HG02642 (cell line): ENCODE measurements at regions not wholly inside any gene's neighbourhood (a gene's known extent, or its start where the extent isn't known, plus 50 kb on each side); places are given as distances from the start of the nearest gene placed in this dataset.

ENCODE experiments used
- ATAC-seq: cut with Tn5 transposase; IDR thresholded peaks from one replicate; pipeline ENCODE4 v1.9.1; 2021; ENCODE audit warnings: mild to moderate bottlenecking; ENCODE audit not compliant: unreplicated experiment, poor library complexity

DNA sequence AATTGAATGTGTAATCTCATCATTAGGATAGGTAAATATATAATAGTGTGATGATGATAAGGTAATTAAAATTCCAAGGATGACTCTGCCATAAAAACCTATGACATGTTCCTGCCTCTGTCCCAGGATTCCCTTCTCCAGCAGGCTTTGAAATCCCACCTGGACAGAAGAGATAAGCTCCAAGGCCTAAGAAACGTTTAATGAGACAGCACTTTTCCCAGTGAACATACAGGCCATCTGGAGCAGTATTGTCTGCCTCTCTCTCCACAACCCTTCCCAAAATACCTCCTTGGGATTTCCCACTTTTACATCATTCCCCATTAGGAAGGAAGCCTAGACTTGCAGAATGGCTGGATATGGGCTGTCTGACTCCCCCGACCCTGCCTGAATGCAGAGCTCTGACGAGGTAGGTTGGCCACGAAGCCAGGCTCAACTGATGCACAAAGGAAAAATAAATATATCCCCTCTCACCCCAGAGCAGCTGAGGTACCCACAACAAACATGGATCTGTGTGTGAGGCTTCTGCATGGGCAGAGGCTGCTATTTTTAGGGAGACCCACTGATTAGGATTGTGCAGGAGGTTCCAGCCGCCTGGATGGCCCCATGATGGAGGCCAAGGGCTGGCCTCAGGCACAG lies 71.0 kb downstream of the TMPRSS5 start:
- ATAC-seq, result no peak

GRCh38 chr11:113632981-113633380 lies 73.1 kb downstream of the TMPRSS5 start:
- ATAC-seq, result no peak

- ATAC-seq, result no peak
Measured at GRCh38 chr11:113629562-113629961, 76.5 kb downstream of the TMPRSS5 start.

DNA sequence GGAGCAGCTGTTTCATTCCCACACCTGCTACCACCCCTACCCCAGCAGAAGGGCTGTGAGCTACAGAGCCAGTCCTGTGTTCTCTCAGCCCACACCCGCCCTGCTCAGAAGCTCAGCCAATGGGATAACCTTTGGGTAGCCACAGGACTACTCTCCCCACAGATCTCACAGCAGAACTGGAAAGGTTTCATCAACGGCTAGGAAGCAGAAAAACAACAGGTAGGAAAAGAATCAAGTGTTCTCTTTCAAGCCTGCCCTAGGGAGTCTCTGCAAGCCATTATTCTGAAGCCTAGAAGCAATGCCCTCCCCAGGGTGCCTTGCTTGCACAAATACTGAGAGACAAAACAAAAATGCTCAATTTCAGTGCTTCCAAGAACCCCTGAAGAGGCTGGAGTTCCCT lies 77.2 kb downstream of the TMPRSS5 start:
- ATAC-seq, result no peak

DNA sequence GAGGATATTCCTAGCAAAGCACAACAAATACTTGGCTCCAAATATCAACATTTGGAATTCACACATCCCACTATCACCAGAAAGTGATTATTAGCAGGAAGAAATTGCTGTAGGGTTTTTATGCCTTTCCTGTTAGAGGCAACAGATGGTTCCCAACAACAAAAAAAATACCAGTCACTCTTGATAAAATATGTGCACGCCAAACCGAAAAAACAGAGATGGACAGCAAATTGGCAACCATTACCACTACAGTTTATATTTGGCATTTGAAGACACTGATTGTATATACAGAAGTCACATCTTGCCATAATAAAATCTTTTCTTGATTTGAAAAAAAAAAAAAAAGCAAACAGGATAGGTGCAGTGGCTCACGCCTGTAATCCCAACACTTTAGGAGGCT lies 78.2 kb downstream of the TMPRSS5 start:
- ATAC-seq, result no peak

GRCh38 chr11:113627297-113627696 lies 78.8 kb downstream of the TMPRSS5 start:
- no peak for ATAC-seq

GRCh38 chr11:113626736-113627135 lies 79.4 kb downstream of the TMPRSS5 start:
- no peak for ATAC-seq

DNA sequence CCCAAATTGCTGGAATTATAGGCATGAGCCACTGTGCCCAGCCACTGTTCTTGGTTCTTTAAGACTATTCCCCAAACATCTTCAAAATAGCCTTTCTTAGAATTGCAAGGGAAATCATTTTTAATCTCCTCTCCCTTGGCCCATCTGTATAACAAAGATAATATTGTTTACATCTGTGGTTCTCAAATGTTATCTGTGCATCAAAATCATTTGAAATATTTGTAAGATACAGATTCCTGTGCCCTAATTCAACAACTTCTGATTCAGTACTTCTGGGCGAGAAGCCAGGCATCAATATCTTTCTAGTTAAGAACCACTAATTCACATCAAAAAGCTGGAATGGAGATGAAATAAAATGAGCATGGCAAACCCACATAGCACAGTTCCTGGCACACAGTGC lies 83.0 kb downstream of the TMPRSS5 start:
- no peak for ATAC-seq

GRCh38 chr11:113618360-113618759 lies 87.7 kb downstream of the TMPRSS5 start:
- no peak for ATAC-seq

DNA sequence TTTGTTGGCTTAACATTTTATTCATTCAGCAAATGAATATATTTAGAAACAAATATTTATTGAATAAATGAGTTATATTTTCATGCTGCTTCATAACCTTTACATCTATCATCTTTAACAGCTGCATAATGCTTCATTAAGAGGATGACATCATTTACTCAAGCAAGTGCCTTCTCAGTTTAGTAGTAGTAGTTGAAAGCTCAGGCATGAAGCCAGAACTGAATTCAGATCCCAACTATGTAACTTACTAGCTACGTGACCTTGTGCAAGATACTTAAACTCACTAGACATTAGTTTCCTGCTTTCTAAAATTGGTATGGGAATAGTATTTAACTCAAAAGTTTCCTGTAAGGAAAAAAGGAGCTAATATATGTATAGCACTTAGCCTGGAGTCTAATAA lies 90.3 kb downstream of the TMPRSS5 start:
- ATAC-seq, result no peak

DNA sequence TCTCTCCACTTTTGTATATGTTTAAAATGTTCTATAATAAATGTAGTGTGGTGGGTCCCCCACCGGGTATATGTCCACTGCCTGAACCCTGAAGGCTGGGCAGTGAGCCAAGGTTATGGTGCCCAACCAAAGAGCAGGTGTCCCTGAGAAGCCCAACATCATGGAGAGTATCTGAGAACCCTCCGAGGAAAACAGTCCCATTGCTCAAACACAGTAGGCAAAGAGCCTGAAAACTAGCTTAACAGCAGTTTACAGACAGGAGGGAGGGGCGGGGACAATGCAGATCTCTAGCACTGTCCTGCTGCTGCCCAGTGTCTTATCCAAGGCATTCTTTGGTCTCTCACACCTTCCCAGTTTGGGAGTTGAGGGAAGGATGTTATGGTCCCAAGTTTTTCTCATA lies 91.0 kb downstream of the TMPRSS5 start:
- no peak for ATAC-seq

GRCh38 chr11:113614097-113614496 lies 92.0 kb downstream of the TMPRSS5 start:
- no peak for ATAC-seq

GRCh38 chr11:113613619-113614018 lies 92.5 kb downstream of the TMPRSS5 start:
- ATAC-seq, result no peak

DNA sequence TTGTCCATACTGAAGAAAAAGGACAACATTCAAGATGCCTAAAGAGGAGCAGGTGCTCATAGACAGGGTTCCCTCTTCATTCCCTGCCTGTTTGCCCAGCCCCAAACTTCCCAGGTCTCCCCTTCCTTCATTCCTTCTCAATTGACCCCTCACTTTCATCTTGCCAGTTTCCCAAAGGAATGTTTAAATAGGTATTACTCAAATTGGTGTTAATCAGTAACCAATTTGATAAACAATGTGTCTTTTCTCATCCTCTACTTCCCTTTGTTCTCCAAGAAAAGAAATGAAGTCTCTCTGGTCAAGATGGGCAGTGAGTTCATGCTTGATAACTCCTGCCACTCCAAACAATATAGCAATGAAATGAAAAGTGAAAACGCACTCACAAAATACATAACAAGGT lies 101.9 kb downstream of the TMPRSS5 start:
- ATAC-seq, result no peak

DNA sequence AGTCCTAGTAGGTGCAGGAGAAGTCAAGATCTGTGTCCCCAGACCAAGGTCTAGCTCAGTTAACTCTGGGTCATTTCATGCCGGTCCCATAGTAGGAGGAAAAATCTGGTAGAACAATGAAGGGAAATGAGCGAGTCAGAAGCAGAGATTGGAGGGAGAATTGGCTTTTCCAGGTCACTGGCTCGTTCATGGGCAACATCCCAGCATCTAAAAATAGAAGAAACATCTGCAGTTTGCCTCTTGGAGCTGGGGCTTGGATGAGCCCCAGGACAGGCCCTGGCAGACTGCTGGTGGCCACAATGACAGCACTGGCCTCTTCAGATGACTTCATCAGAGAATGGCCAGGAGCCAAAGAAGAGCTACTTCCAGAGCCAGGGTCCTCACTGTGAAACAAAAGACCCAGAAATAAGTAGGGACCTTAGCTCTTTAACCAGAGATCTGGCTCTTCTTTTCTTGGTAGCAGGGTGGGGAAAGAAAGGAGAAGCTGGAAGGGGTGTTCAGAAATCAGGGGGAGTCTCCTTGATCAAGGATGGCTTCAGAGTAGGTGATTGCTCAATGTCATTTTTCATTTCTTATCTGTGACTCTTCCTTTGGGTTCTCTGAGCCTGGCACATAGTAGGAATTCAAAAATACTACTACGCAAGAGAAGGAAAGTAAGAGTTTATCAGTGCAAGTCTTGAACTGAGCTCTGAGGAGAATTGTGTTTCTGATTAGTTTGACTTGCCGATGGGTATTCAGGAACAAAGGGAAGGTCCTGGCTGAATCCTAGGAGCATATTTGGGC lies 102.6 kb downstream of the TMPRSS5 start:
- no peak for ATAC-seq

DNA sequence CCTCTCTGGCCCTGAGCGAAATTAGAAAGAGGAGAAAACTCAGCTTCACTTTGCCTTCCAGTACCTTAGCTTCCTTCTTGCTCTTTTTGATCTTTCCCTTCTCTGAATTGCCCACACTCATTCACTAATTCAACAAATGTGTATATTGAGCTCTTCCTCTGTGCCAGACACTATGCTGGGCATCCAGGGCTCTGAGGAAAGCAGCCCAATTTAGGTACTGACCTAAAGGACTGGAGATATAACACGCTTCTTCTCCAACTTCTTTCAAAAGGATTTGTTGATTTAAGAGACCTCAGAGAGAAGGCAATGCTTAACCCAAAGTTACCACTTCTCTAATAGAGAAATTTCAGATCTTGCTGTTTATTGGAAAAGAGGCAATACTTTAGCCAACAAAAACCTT lies 103.6 kb downstream of the TMPRSS5 start:
- ATAC-seq, result no peak

GRCh38 chr11:113596658-113597057 lies 109.5 kb downstream of the TMPRSS5 start:
- no peak for ATAC-seq

- ATAC-seq, result no peak
Measured at GRCh38 chr11:113595810-113596594, 110.1 kb downstream of the TMPRSS5 start.

GRCh38 chr11:113593698-113594308 lies 112.3 kb downstream of the TMPRSS5 start:
- peak; percentile 67 for ATAC-seq

DNA sequence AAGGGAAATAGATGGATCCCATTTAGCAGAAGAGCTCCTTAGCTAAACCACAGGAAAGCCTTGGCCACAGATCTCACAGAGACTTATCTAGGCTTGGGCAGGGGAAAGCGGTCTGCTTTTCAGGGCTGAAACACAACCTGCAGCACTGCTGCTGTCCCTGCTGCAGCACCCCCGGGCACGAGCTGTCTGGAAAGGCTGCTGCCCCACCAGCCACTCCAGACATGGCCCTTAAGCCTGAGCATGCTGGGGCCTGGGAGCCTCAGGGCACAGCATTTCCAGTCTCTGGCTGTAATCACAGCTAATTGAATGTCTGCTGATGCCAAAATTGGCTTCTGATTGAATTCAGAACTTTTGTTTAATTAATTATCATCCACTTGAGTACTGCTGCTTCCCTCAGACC lies 115.0 kb downstream of the TMPRSS5 start:
- no peak for ATAC-seq

DNA sequence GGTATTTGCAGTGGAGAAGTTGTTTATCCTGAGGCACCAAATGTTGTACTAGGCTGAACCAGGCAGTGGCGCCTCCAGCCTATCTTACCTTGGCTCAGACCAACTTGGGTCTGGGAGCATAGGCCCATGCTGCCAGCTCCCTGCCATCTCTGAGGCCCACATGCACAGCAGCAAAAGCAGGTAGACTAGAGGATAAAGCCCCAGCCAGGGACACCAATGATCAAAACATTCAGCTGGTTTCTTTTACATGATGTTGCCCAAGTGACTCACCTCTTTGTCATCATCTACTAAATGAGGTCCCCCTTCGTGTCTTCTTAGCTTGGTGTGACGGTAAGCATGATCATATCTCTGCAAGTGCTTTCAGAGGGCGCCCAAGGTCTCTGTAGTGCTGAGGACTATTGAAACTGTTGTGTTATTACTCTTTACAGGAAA lies 112.1 kb upstream of the DRD2 start:
- peak; percentile 70 for ATAC-seq
